SU-DHL-6 (cell line): ENCODE measurements at regions not wholly inside any gene's neighbourhood (a gene's known extent, or its start where the extent isn't known, plus 50 kb on each side); places are given as distances from the start of the nearest gene placed in this dataset.
"Not testable (repeated sequence)": the region's sequence is repeated elsewhere in the genome, so short reads cannot be mapped to it uniquely, and the experiment has no call there.

Experiments
- H2AFZ ChIP-seq: fragments of 200-600 bp; sonication (generic); 2 replicates; pipeline ENCODE4 v1.6.1; 2014; ENCODE audit warnings: low read depth, mild to moderate bottlenecking, moderate library complexity, mixed read lengths, antibody characterized with exemption, low read length; ENCODE audit not compliant: severe bottlenecking
- H3F3A ChIP-seq: fragments of 200-600 bp; shearing (Covaris generic); 2 replicates; pipeline ENCODE4 v1.6.0; 2016; ENCODE audit warnings: antibody characterized with exemption, mild to moderate bottlenecking; ENCODE audit not compliant: insufficient read depth
- H3K27ac ChIP-seq: fragments of 200-600 bp; sonication (generic); 2 replicates; pipeline ENCODE4 v1.5.1; 2016; ENCODE audit warnings: low read depth, mild to moderate bottlenecking, low read length, moderate library complexity, mixed read lengths
- H3K27me3 ChIP-seq: fragments of 200-600 bp; sonication (generic), shearing (Covaris generic); 2 replicates; pipeline ENCODE4 v1.6.0; 2014; ENCODE audit warnings: mild to moderate bottlenecking, low read length
- H3K36me3 ChIP-seq: fragments of 200-600 bp; sonication (generic); 2 replicates; pipeline ENCODE4 v1.6.1; 2014; ENCODE audit warnings: mild to moderate bottlenecking, low read length, mixed read lengths
- H3K4me2 ChIP-seq: fragments of 300-600, 200-600 bp; shearing (Covaris generic), sonication (generic); 2 replicates; pipeline ENCODE4 v1.6.0; 2014; ENCODE audit warnings: low read length, low read depth, mild to moderate bottlenecking; ENCODE audit not compliant: poor library complexity, severe bottlenecking
- H3K4me3 ChIP-seq: fragments of 200-600 bp; sonication (generic); 2 replicates; pipeline ENCODE4 v1.5.1; 2014; ENCODE audit warnings: antibody characterized with exemption, low read length, mild to moderate bottlenecking, mixed read lengths; ENCODE audit not compliant: insufficient read depth, poor library complexity, severe bottlenecking
- H3K79me2 ChIP-seq: fragments of 200-600 bp; sonication (generic); 2 replicates; pipeline ENCODE4 v1.6.1; 2014; ENCODE audit warnings: mild to moderate bottlenecking, low read length, moderate library complexity; ENCODE audit not compliant: insufficient read depth
- H3K9ac ChIP-seq: fragments of 200-600 bp; sonication (generic); 2 replicates; pipeline ENCODE4 v1.7.0; 2014; ENCODE audit warnings: mild to moderate bottlenecking, low read length
- H3K9me2 ChIP-seq: fragments of 200-600 bp; sonication (generic); replicated peaks from 2 replicates; pipeline ENCODE4 v1.6.1; 2014; ENCODE audit warnings: low read length; ENCODE audit not compliant: insufficient read depth
- H3K9me3 ChIP-seq: fragments of 200-600 bp; sonication (generic); 2 replicates; pipeline ENCODE4 v1.6.1; 2014; ENCODE audit warnings: low read length, mixed read lengths; ENCODE audit not compliant: insufficient read depth
- H4K20me1 ChIP-seq: fragments of 200-600 bp; sonication (generic); 2 replicates; pipeline ENCODE4 v1.6.1; 2014; ENCODE audit warnings: low read depth, mild to moderate bottlenecking, antibody characterized with exemption, low read length, moderate library complexity, mixed read lengths
- CTCF ChIP-seq: fragments of 200-600 bp; sonication (generic); IDR thresholded peaks from one replicate; pipeline ENCODE4 v1.5.1; 2017; ENCODE audit warnings: antibody characterized with exemption, mild to moderate bottlenecking, low read length, moderate library complexity; ENCODE audit not compliant: insufficient read depth, poor library complexity, severe bottlenecking
- EZH2phosphoT487 ChIP-seq: fragments of 200-600 bp; sonication (generic), shearing (Covaris generic); conservative IDR thresholded peaks from 2 replicates; pipeline ENCODE4 v1.6.1; 2018; ENCODE audit warnings: mild to moderate bottlenecking, antibody characterized with exemption, low read length, moderate library complexity, mixed read lengths

GRCh38 chr14:43406931-43407330 is 1100.2 kb downstream of the FSCB start:
- Histone ChIP-seq H3K9me2 (no peaks in the 10 kb centered on the region), H2AFZ (no peak overlapping the region), H3F3A (no peaks in the 10 kb centered on the region; the same call in 1 of the 2 replicates), H3K36me3 (0 out of 2 replicates have a peak, but pooled peaks cover 3% of the 10 kb centered on the region), H3K4me2 (no peak overlapping the region), H3K27ac (no peak overlapping the region), H3K9ac (no peak overlapping the region), H3K9me3 (peaks cover 6% of the 10 kb centered on the region; the same call in 1 of the 2 replicates), H3K27me3 (no peaks in the 10 kb centered on the region), H3K4me3 (no peak overlapping the region), H4K20me1 (no peaks in the 10 kb centered on the region), H3K79me2 (no peaks in the 10 kb centered on the region)
- TF ChIP-seq CTCF (no peak), EZH2phosphoT487 (no peak)

GRCh38 chr14:43399289-43399688 is 1107.8 kb downstream of the FSCB start:
- H3K4me2 ChIP-seq: no peak overlapping the region
- H3K79me2 ChIP-seq: no peaks in the 10 kb centered on the region
- H3K9me2 ChIP-seq: no peaks in the 10 kb centered on the region
- H3K27me3 ChIP-seq: no peaks in the 10 kb centered on the region
- H3K4me3 ChIP-seq: no peak overlapping the region
- no peaks in the 10 kb centered on the region; the same call in 1 of the 2 replicates for H3F3A ChIP-seq
- H3K9ac ChIP-seq: no peak overlapping the region
- H3K9me3 ChIP-seq: no peaks in the 10 kb centered on the region; the same call in 1 of the 2 replicates
- no peak for TF ChIP-seq CTCF
- no peak for TF ChIP-seq EZH2phosphoT487
- H2AFZ ChIP-seq: peak overlapping the region; percentile 30
- 0 out of 2 replicates have a peak, but pooled peaks cover 3% of the 10 kb centered on the region for H3K36me3 ChIP-seq
- no peak overlapping the region for H3K27ac ChIP-seq
- H4K20me1 ChIP-seq: no peaks in the 10 kb centered on the region

GRCh38 chr14:43370565-43370896 is 1136.6 kb downstream of the FSCB start:
- H3K4me2 ChIP-seq, H3K9me2 ChIP-seq, H3K27ac ChIP-seq, H3K79me2 ChIP-seq, H3K27me3 ChIP-seq, H3K9me3 ChIP-seq, H3K36me3 ChIP-seq, H3K4me3 ChIP-seq, H2AFZ ChIP-seq, H4K20me1 ChIP-seq, H3K9ac ChIP-seq, H3F3A ChIP-seq: not testable (repeated sequence)

- Histone ChIP-seq H3K9me3 (no peaks in the 10 kb centered on the region), H4K20me1 (no peaks in the 10 kb centered on the region), H3K79me2 (no peaks in the 10 kb centered on the region), H3K27me3 (no peaks in the 10 kb centered on the region), H3K36me3 (no peaks in the 10 kb centered on the region), H3K9me2 (no peaks in the 10 kb centered on the region), H3K4me2 (no peak overlapping the region), H3F3A (no peaks in the 10 kb centered on the region), H3K9ac (no peak overlapping the region), H3K27ac (no peak overlapping the region), H2AFZ (no peak overlapping the region), H3K4me3 (no peak overlapping the region)
- TF ChIP-seq CTCF (no peak), EZH2phosphoT487 (no peak)
These were observed 1137.1 kb downstream of the FSCB start for GRCh38 chr14:43369710-43370564.
